Neuronal stem cell (in vitro differentiated cells): ENCODE measurements at regions not wholly inside any gene's neighbourhood (a gene's known extent, or its start where the extent isn't known, plus 50 kb on each side); places are given as distances from the start of the nearest gene placed in this dataset.

ENCODE experiments used
- DNase-seq: peaks from one replicate; pipeline ENCODE4 v3.0.0-alpha.2; 2013; ENCODE audit warnings: low spot score
- H2AFZ ChIP-seq: one replicate; pipeline ENCODE4 v1.6.1; 2013; ENCODE audit warnings: mild to moderate bottlenecking, low read length, inconsistent platforms
- H2AK5ac ChIP-seq: 2 replicates; pipeline ENCODE4 v1.6.1; 2013; ENCODE audit warnings: low read depth, mild to moderate bottlenecking, inconsistent platforms, low read length, moderate library complexity, mixed read lengths
- H2BK120ac ChIP-seq: 2 replicates; pipeline ENCODE4 v1.6.1; 2013; ENCODE audit warnings: low read depth, mild to moderate bottlenecking, inconsistent platforms, low read length, moderate library complexity, mixed read lengths
- H2BK12ac ChIP-seq: one replicate; pipeline ENCODE4 v1.6.1; 2013; ENCODE audit warnings: low read length, inconsistent platforms
- H2BK15ac ChIP-seq: 2 replicates; pipeline ENCODE4 v1.6.1; 2013; ENCODE audit warnings: mild to moderate bottlenecking, low read length, inconsistent platforms, mixed read lengths
- H2BK5ac ChIP-seq: one replicate; pipeline ENCODE4 v1.6.1; 2013; ENCODE audit warnings: inconsistent platforms, mild to moderate bottlenecking, low read length, moderate library complexity
- H3K14ac ChIP-seq: one replicate; pipeline ENCODE4 v1.6.1; 2013; ENCODE audit warnings: low read length, inconsistent platforms
- H3K18ac ChIP-seq: 2 replicates; pipeline ENCODE4 v1.6.1; 2013; ENCODE audit warnings: low read length, inconsistent platforms
- H3K23ac ChIP-seq: 2 replicates; pipeline ENCODE4 v1.6.1; 2013; ENCODE audit warnings: low read depth, mild to moderate bottlenecking, mixed read lengths, low read length, inconsistent platforms; ENCODE audit not compliant: poor library complexity
- H3K27ac ChIP-seq: replicated peaks from 3 replicates; pipeline ENCODE4 v1.5.1; 2013; ENCODE audit warnings: low read length, inconsistent platforms
- H3K27me3 ChIP-seq, 3 experiments: 2 replicates each; pipeline ENCODE4 v1.6.1; 2013; ENCODE audit warnings: low read length in 3 of 3, mild to moderate bottlenecking in 2 of 3, inconsistent platforms in 1 of 3, low read depth in 1 of 3, mixed read lengths in 1 of 3, moderate library complexity in 1 of 3; ENCODE audit not compliant: control insufficient read depth in 3 of 3, insufficient read depth in 3 of 3
- H3K36me3 ChIP-seq, 2 donors: replicated peaks in 1 of 2; 2 replicates each; pipeline ENCODE4 v1.6.1; 2013; ENCODE audit warnings: low read length in 2 of 2; ENCODE audit not compliant: control insufficient read depth in 2 of 2, insufficient read depth in 2 of 2
- H3K4ac ChIP-seq: 2 replicates; pipeline ENCODE4 v1.6.1; 2013; ENCODE audit warnings: inconsistent platforms, mild to moderate bottlenecking, low read length, moderate library complexity
- H3K4me1 ChIP-seq, 2 donors: 1 replicate in 1 of 2; 2 replicates in 1 of 2; pipeline ENCODE4 v1.6.1; 2013; ENCODE audit warnings: low read length in 2 of 2, low read depth in 1 of 2; ENCODE audit not compliant: control insufficient read depth in 2 of 2, insufficient read depth in 1 of 2
- H3K4me2 ChIP-seq: one replicate; pipeline ENCODE4 v1.6.1; 2013; ENCODE audit warnings: mild to moderate bottlenecking, low read length, inconsistent platforms; ENCODE audit not compliant: insufficient read depth, poor library complexity, severe bottlenecking
- H3K4me3 ChIP-seq, 2 donors: 2 replicates each; pipeline ENCODE4 v1.5.1; 2013; ENCODE audit warnings: low read length in 2 of 2, mild to moderate bottlenecking in 2 of 2, inconsistent platforms in 1 of 2, moderate library complexity in 1 of 2
- H3K79me1 ChIP-seq: one replicate; pipeline ENCODE4 v1.6.1; 2013; ENCODE audit warnings: low read depth, mild to moderate bottlenecking, inconsistent platforms, low read length, moderate library complexity
- H3K9ac ChIP-seq: one replicate; pipeline ENCODE4 v1.6.1; 2013; ENCODE audit warnings: mild to moderate bottlenecking, low read depth, low read length, inconsistent platforms; ENCODE audit not compliant: poor library complexity
- H3K9me3 ChIP-seq, 2 donors: replicated peaks in 1 of 2; 2 replicates each; pipeline versions ENCODE3 to v1.6.1; 2013; ENCODE audit warnings: low read length in 2 of 2, mild to moderate bottlenecking in 2 of 2, inconsistent platforms in 1 of 2, low read depth in 1 of 2, mixed read lengths in 1 of 2, moderate library complexity in 1 of 2; ENCODE audit not compliant: control insufficient read depth in 2 of 2, insufficient read depth in 1 of 2
- H4K8ac ChIP-seq: one replicate; pipeline ENCODE4 v1.6.1; 2013; ENCODE audit warnings: low read depth, mild to moderate bottlenecking, inconsistent platforms, low read length, moderate library complexity
- H4K91ac ChIP-seq: one replicate; pipeline ENCODE4 v1.6.1; 2013; ENCODE audit warnings: low read length, low read depth, mild to moderate bottlenecking, inconsistent platforms; ENCODE audit not compliant: poor library complexity
- WGBS, 2 donors: extraction: QIAGEN DNeasy Blood & Tissue Kit; methylation state at CpG; one replicate each; pipeline ENCODE4 v1.1.7; 2013; ENCODE audit warnings: missing lambda C conversion rate in 2 of 2, mixed read lengths in 1 of 2; ENCODE audit not compliant: insufficient read length in 2 of 2, insufficient replicate concordance in 1 of 2; ENCODE audit errors: extremely low coverage in 2 of 2; 5-methylcytosine and 5-hydroxymethylcytosine counted together

- no peaks in the 10 kb centered on the region for H3K4me1 ChIP-seq
- no peak overlapping the region for H3K27ac ChIP-seq
- H3K4ac ChIP-seq: no peak overlapping the region
- no peak overlapping the region for H3K4me3 ChIP-seq
- no peak overlapping the region for H2BK120ac ChIP-seq
- H3K9ac ChIP-seq: no peak overlapping the region
- H4K8ac ChIP-seq: no peak overlapping the region
- peaks cover 0 to 13% (median 0%) of the 10 kb centered on the region in 3 experiments for H3K27me3 ChIP-seq
- H2BK12ac ChIP-seq: no peak overlapping the region
- WGBS, 2 donors: no CpG with 5 or more reads among the region's 2 CpGs
- H2AK5ac ChIP-seq: no peak overlapping the region
- no peak overlapping the region for H3K4me2 ChIP-seq
- H3K18ac ChIP-seq: no peak overlapping the region
- H2BK15ac ChIP-seq: no peak overlapping the region
- no peak overlapping the region for H3K23ac ChIP-seq
- DNase-seq: no peak
- H3K9me3 ChIP-seq: peaks cover 10 to 14% of the 10 kb centered on the region in 2 donors
- no peak overlapping the region for H2BK5ac ChIP-seq
- no peak overlapping the region for H3K14ac ChIP-seq
- H3K79me1 ChIP-seq: no peaks in the 10 kb centered on the region
- no peak overlapping the region for H4K91ac ChIP-seq
- H3K36me3 ChIP-seq: no peaks in the 10 kb centered on the region
- no peak overlapping the region for H2AFZ ChIP-seq
These were observed 62.3 kb upstream of the DYNC1I2 start for GRCh38 chr2:171625006-171625405.

- Histone ChIP-seq H3K4me1 (no peaks in the 10 kb centered on the region), H3K9ac (no peak overlapping the region), H2AFZ (no peak overlapping the region), H2AK5ac (no peak overlapping the region), H3K79me1 (no peaks in the 10 kb centered on the region), H3K23ac (no peak overlapping the region), H3K14ac (no peak overlapping the region), H3K4ac (no peak overlapping the region), H3K27ac (no peak overlapping the region), H2BK15ac (no peak overlapping the region), H3K27me3 (peaks cover 0 to 5% (median 0%) of the 10 kb centered on the region in 3 experiments), H2BK120ac (no peak overlapping the region), H3K9me3 (peaks cover 15 to 18% of the 10 kb centered on the region in 2 donors), H3K36me3 (no peaks in the 10 kb centered on the region), H4K91ac (no peak overlapping the region), H3K4me2 (no peak overlapping the region), H2BK12ac (no peak overlapping the region), H2BK5ac (no peak overlapping the region), H3K18ac (no peak overlapping the region), H4K8ac (no peak overlapping the region), H3K4me3 (no peak overlapping the region)
- no peak for DNase-seq
- WGBS, 2 donors: no CpG with 5 or more reads among the region's 6 CpGs
These were observed 60.3 kb upstream of the DYNC1I2 start for GRCh38 chr2:171626949-171627348.

- H3K9ac ChIP-seq: no peak overlapping the region
- H4K91ac ChIP-seq: no peak overlapping the region
- H2BK5ac ChIP-seq: no peak overlapping the region
- H2BK15ac ChIP-seq: no peak overlapping the region
- H3K4ac ChIP-seq: no peak overlapping the region
- no peak overlapping the region for H2AK5ac ChIP-seq
- H3K23ac ChIP-seq: no peak overlapping the region
- peaks cover 16 to 18% of the 10 kb centered on the region in 2 donors for H3K9me3 ChIP-seq
- no peak overlapping the region for H4K8ac ChIP-seq
- H3K18ac ChIP-seq: no peak overlapping the region
- H3K27me3 ChIP-seq: peaks cover 0 to 5% (median 0%) of the 10 kb centered on the region in 3 experiments
- H3K4me1 ChIP-seq: no peaks in the 10 kb centered on the region
- H2AFZ ChIP-seq: no peak overlapping the region
- WGBS, 2 donors: no CpG with 5 or more reads among the region's 5 CpGs
- H3K4me3 ChIP-seq: no peak overlapping the region
- H3K79me1 ChIP-seq: no peaks in the 10 kb centered on the region
- H3K4me2 ChIP-seq: no peak overlapping the region
- DNase-seq: no peak
- no peak overlapping the region for H2BK120ac ChIP-seq
- H3K14ac ChIP-seq: no peak overlapping the region
- H3K36me3 ChIP-seq: no peaks in the 10 kb centered on the region
- H3K27ac ChIP-seq: no peak overlapping the region
- no peak overlapping the region for H2BK12ac ChIP-seq
These were observed 59.9 kb upstream of the DYNC1I2 start for GRCh38 chr2:171627412-171627811.

- Histone ChIP-seq H3K4me3 (no peak overlapping the region), H2BK12ac (no peak overlapping the region), H4K8ac (no peak overlapping the region), H2AK5ac (no peak overlapping the region), H3K18ac (no peak overlapping the region), H3K9me3 (peaks cover 16 to 18% of the 10 kb centered on the region in 2 donors), H2BK5ac (no peak overlapping the region), H3K79me1 (no peaks in the 10 kb centered on the region), H3K23ac (no peak overlapping the region), H3K36me3 (no peaks in the 10 kb centered on the region), H3K27me3 (no peaks in the 10 kb centered on the region), H3K4me2 (no peak overlapping the region), H3K4me1 (no peaks in the 10 kb centered on the region), H3K14ac (no peak overlapping the region), H4K91ac (no peak overlapping the region), H3K27ac (no peak overlapping the region), H3K4ac (no peak overlapping the region), H2BK15ac (no peak overlapping the region), H3K9ac (no peak overlapping the region), H2BK120ac (no peak overlapping the region), H2AFZ (no peak overlapping the region)
- DNase-seq: no peak
- no CpG with 5 or more reads among the region's 1 CpG for WGBS, 2 donors
These were observed 58.2 kb upstream of the DYNC1I2 start for GRCh38 chr2:171629113-171629512.
